HFF-Myc (cell line): ENCODE measurements at regions not wholly inside any gene's neighbourhood (a gene's known extent, or its start where the extent isn't known, plus 50 kb on each side); places are given as distances from the start of the nearest gene placed in this dataset.

Experiments
- DNase-seq: peaks from one replicate; pipeline ENCODE4 v3.0.0-alpha.2; 2011; ENCODE audit warnings: low read depth; ENCODE audit errors: extremely low read depth
- H3K4me3 ChIP-seq: replicated peaks from 2 replicates; pipeline ENCODE4 v1.5.1; 2011; ENCODE audit warnings: low read depth, mild to moderate bottlenecking, control low read depth, low read length
- TF ChIP-seq, protein P1 (sequence below): IDR thresholded peaks from 2 replicates; pipeline ENCODE4 v1.5.1; 2012; ENCODE audit warnings: mild to moderate bottlenecking, low read depth, low read length, control low read depth; ENCODE audit errors: missing control alignments

DNA sequence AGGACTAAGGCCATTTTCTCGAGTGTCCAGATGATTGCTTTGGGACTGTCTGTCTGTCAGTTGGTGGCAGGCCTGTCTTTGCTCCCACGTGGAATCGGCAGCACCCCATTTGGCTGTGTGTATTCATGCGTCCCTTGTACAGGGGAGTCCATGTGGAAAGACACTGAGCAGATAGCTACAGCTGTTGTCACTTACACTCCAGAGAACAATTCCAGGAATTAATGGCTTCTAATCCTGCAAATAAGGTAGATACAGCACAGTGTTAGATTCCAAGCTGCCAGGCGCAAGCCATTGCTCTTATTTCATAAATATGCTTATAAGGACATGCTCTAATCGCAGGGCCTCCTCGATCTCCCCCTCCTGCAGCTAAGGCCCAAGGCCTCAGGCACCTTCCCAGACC lies 208.8 kb downstream of the VRK1 start:
- TF ChIP-seq, protein P1, sequence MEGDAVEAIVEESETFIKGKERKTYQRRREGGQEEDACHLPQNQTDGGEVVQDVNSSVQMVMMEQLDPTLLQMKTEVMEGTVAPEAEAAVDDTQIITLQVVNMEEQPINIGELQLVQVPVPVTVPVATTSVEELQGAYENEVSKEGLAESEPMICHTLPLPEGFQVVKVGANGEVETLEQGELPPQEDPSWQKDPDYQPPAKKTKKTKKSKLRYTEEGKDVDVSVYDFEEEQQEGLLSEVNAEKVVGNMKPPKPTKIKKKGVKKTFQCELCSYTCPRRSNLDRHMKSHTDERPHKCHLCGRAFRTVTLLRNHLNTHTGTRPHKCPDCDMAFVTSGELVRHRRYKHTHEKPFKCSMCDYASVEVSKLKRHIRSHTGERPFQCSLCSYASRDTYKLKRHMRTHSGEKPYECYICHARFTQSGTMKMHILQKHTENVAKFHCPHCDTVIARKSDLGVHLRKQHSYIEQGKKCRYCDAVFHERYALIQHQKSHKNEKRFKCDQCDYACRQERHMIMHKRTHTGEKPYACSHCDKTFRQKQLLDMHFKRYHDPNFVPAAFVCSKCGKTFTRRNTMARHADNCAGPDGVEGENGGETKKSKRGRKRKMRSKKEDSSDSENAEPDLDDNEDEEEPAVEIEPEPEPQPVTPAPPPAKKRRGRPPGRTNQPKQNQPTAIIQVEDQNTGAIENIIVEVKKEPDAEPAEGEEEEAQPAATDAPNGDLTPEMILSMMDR: no peak
- H3K4me3 ChIP-seq: no peak overlapping the region
- DNase-seq: no peak

DNA sequence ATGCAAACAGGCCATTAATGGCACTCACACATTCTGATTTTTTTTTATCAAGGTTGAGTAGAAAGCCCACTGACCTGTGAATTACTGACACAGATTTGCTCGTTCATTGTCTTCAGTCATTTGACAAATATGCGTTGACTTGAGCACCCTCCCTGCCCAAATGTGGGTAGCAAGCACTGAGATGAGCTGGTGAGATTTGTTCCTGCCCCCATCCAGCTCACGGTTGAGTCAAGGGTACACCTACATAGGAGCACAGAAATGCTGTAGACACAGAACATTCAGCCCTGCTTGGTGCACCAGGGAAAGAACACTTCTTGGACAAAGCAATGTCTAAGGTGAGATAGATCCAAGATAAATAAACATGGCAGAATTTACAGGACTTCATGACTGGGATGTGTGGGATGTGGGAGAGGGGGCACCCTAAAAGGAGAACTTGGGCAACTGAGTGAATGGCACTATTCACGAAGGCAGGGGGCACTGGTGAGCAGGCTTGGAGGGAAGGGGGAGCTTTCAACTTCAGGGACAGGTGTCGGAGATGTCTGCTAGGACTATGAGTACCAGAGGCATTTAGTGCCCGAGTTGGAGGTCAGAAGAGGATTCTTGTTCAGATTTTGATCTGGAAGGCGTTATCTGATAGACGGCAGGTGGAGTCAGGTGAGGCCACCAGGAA lies 213.4 kb downstream of the VRK1 start:
- H3K4me3 ChIP-seq: no peak overlapping the region
- DNase-seq: no peak
- TF ChIP-seq, protein P1: no peak

DNA sequence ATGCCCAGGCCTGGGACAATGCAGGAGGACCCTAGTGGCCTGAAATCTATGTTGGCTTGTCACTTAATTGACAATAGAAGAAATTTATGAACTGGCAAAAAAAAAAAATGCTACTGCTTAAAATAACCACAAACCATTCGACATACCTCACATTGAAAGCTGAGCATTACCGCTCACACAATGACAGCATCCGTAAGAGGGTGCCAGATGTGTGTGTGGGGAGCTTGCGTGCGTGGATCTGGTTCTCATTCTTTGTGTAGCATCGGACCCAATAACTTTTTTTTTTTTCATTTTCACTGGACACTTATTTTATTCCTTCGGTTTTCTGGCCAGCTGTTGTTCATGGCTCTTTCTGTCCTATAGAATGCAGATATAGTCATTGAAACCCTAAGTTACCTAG lies 216.7 kb downstream of the VRK1 start:
- TF ChIP-seq, protein P1: no peak
- DNase-seq: no peak
- H3K4me3 ChIP-seq: no peak overlapping the region

DNA sequence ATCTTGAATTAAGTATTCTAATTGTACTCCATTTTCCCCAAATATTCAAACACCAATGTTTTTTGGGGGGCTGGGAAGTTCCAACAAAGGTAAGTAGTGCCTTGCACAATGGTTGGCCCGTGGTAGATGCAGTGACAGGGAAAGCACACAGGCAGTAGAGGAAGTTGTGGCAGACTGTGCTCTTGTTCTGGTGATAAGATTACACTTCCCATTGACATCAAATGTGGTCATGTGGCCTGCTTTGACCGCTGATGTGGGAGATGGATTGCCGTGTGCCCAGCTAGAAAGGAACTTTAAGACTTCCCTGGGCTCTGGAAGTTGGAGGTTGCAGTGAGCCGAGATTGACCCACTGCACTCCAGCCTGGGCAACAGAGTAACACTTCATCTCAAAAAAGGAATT lies 223.8 kb downstream of the VRK1 start:
- DNase-seq: no peak
- H3K4me3 ChIP-seq: no peak overlapping the region
- TF ChIP-seq, protein P1: no peak

DNA sequence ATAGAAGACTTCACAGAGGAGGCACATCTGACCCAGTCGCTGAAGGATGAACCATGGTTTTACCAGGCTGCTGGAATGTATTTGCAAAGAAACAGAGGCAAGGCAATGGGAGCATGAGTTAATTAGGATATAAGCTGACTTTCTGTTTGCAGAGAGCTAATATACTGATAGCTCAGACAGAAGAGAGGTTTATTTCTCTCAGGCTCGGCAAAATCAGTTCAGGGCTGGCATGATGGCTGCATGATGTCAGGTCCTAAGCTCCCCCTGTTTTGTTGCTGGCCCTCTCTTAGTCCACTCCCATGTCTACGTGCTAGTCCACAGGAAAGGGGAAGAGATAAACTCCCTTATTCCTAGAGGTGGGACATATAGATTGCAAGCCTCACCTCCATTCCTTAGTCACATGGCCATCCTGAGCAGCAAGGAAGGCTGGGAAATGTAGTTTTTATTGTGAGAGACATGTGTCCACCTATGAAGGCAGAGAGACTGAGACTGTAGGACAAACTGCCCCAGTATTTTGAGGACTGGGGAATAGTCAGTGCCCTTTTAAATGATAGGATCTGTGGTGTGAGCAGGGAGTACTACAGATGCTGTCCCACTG lies 224.5 kb downstream of the VRK1 start:
- TF ChIP-seq, protein P1: no peak
- no peak overlapping the region for H3K4me3 ChIP-seq
- no peak for DNase-seq

DNA sequence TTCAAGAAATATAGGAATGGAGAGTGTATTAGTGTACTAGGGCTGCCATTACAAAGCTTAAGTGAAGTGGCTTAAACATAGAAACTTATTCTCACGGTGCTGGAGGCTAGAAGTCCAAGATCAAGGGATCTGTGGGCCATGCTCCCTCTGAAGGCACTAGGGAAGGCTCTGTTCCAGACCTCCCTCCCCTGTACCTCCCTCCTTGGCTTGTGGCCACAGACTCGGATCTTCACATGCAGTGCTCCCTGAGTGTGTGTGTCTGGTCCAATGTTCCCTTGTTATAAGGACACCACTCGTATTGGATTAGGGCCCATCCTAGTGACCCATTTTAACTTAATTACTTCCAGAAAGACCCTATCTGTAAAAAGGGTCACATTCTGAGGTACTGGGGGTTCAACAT lies 225.6 kb downstream of the VRK1 start:
- H3K4me3 ChIP-seq: no peak overlapping the region
- DNase-seq: no peak
- TF ChIP-seq, protein P1: no peak

DNA sequence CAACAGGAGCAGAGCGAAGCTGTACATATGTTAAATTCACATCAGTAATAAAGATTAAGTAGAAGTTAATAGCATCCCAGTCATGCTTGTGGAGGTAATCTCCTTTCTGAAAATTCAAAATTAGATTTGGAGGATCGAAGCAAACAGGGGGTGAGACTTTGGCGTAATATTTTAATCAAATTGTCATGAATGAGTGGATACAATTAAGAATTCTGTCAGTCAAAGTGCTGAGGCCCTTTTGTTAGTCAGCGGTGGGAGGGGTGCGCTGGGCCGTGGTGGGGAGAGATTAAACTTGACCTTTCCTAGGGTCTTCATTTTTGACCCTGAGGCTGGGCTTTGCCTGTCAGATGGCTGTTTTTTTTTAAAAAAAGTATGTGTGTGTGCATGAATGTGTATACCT lies 226.7 kb downstream of the VRK1 start:
- TF ChIP-seq, protein P1: no peak
- no peak overlapping the region for H3K4me3 ChIP-seq
- no peak for DNase-seq
